MM.1S (cell line): ENCODE measurements at regions not wholly inside any gene's neighbourhood (a gene's known extent, or its start where the extent isn't known, plus 50 kb on each side); places are given as distances from the start of the nearest gene placed in this dataset.

Experiments used
- DNase-seq: peaks from one replicate; pipeline ENCODE4 v3.0.0-alpha.2; 2015
- H2AFZ ChIP-seq: fragments of 300-600 bp; sonication (generic); 2 replicates; pipeline ENCODE4 v1.6.0; 2016; ENCODE audit warnings: antibody characterized with exemption, low read length
- H3F3A ChIP-seq: fragments of 300-600 bp; sonication (generic); 2 replicates; pipeline ENCODE4 v1.6.1; 2016; ENCODE audit warnings: mild to moderate bottlenecking, antibody characterized with exemption, low read length, moderate library complexity, mixed read lengths; ENCODE audit not compliant: insufficient read depth
- H3K27ac ChIP-seq: fragments of 300-600 bp; sonication (generic); 2 replicates; pipeline ENCODE4 v1.5.1; 2016; ENCODE audit warnings: mild to moderate bottlenecking, low read length
- H3K27me3 ChIP-seq: fragments of 300-600 bp; sonication (generic); replicated peaks from 2 replicates; pipeline ENCODE4 v1.6.0; 2016; ENCODE audit warnings: low read length; ENCODE audit not compliant: insufficient read depth
- H3K36me3 ChIP-seq: fragments of 300-600 bp; sonication (generic); replicated peaks from 2 replicates; pipeline ENCODE4 v1.6.1; 2016; ENCODE audit warnings: mild to moderate bottlenecking, low read length, mixed read lengths; ENCODE audit not compliant: insufficient read depth
- H3K4me1 ChIP-seq: fragments of 300-600 bp; sonication (generic); 2 replicates; pipeline ENCODE4 v1.6.1; 2016; ENCODE audit warnings: low read length, mixed read lengths
- H3K4me2 ChIP-seq: fragments of 300-600 bp; sonication (generic); 2 replicates; pipeline ENCODE4 v1.6.0; 2016; ENCODE audit warnings: low read depth, low read length
- H3K4me3 ChIP-seq: fragments of 300-600 bp; sonication (generic); 2 replicates; pipeline ENCODE4 v1.5.1; 2016; ENCODE audit warnings: low read length, mixed read lengths
- H3K79me2 ChIP-seq: fragments of 300-600 bp; sonication (generic); 2 replicates; pipeline ENCODE4 v1.6.1; 2016; ENCODE audit warnings: mixed run types, low read length, mixed read lengths
- H3K9ac ChIP-seq: fragments of 300-600 bp; sonication (generic); 2 replicates; pipeline ENCODE4 v1.6.1; 2016; ENCODE audit warnings: low read length, mixed read lengths
- H3K9me2 ChIP-seq: fragments of 300-600 bp; sonication (generic); replicated peaks from 2 replicates; pipeline ENCODE4 v1.6.1; 2016; ENCODE audit warnings: mild to moderate bottlenecking, low read length, mixed read lengths; ENCODE audit not compliant: insufficient read depth
- H3K9me3 ChIP-seq: fragments of 300-600 bp; sonication (generic); replicated peaks from 2 replicates; pipeline ENCODE4 v1.6.1; 2016; ENCODE audit warnings: mild to moderate bottlenecking, low read length, mixed read lengths; ENCODE audit not compliant: insufficient read depth
- H4K20me1 ChIP-seq: fragments of 300-600 bp; sonication (generic); 2 replicates; pipeline ENCODE4 v1.6.1; 2016; ENCODE audit warnings: mild to moderate bottlenecking, low read length, moderate library complexity, mixed read lengths; ENCODE audit not compliant: insufficient read depth
- EZH2 ChIP-seq: fragments of 300-600 bp; sonication (generic); optimal IDR thresholded peaks from 2 replicates; pipeline ENCODE3; 2017; ENCODE audit warnings: low read depth, mild to moderate bottlenecking, antibody characterized with exemption, low read length, mixed read lengths
- EZH2phosphoT487 ChIP-seq: fragments of 300-600 bp; sonication (generic); IDR thresholded peaks from 2 replicates; pipeline ENCODE4 v1.6.1; 2018; ENCODE audit warnings: antibody characterized with exemption, low read length
- TF ChIP-seq, protein P1 (sequence below): fragments of 300-600 bp; sonication (generic); IDR thresholded peaks from 2 replicates; pipeline ENCODE4 v1.5.1; 2016; ENCODE audit warnings: antibody characterized with exemption, low read length, mixed read lengths

DNA sequence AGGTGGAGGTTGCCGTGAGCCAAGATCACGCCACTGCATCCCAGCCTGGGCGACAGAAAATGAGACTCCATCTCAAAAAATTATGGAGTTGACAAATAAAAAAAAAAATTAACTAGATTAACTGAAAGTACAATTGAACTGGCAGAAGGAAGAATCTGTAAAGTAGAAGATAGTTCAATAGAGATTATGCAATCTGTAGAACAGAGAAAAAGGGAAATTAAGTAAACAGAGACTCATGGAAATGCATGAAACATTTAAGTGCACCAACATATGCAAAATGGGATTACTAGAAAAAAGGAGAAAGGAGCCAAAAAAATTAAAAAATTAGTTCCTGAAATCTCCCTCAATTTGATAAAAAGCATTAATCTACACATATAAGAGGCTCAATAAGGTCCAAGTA, 188.8 kb upstream of the KHDRBS2 start:
- TF ChIP-seq EZH2phosphoT487 (no peak), EZH2 (no peak)
- TF ChIP-seq, protein P1, sequence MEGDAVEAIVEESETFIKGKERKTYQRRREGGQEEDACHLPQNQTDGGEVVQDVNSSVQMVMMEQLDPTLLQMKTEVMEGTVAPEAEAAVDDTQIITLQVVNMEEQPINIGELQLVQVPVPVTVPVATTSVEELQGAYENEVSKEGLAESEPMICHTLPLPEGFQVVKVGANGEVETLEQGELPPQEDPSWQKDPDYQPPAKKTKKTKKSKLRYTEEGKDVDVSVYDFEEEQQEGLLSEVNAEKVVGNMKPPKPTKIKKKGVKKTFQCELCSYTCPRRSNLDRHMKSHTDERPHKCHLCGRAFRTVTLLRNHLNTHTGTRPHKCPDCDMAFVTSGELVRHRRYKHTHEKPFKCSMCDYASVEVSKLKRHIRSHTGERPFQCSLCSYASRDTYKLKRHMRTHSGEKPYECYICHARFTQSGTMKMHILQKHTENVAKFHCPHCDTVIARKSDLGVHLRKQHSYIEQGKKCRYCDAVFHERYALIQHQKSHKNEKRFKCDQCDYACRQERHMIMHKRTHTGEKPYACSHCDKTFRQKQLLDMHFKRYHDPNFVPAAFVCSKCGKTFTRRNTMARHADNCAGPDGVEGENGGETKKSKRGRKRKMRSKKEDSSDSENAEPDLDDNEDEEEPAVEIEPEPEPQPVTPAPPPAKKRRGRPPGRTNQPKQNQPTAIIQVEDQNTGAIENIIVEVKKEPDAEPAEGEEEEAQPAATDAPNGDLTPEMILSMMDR, result no peak
- Histone ChIP-seq H3K9me3 (no peaks in the 10 kb centered on the region), H3K36me3 (no peaks in the 10 kb centered on the region), H3K27me3 (no peaks in the 10 kb centered on the region), H3K9ac (no peak overlapping the region), H3K9me2 (no peaks in the 10 kb centered on the region), H3F3A (no peaks in the 10 kb centered on the region), H3K79me2 (no peaks in the 10 kb centered on the region), H3K4me2 (no peak overlapping the region), H2AFZ (no peak overlapping the region), H3K4me3 (no peak overlapping the region), H4K20me1 (no peaks in the 10 kb centered on the region), H3K4me1 (no peaks in the 10 kb centered on the region), H3K27ac (no peak overlapping the region)
- DNase-seq, result no peak

DNA sequence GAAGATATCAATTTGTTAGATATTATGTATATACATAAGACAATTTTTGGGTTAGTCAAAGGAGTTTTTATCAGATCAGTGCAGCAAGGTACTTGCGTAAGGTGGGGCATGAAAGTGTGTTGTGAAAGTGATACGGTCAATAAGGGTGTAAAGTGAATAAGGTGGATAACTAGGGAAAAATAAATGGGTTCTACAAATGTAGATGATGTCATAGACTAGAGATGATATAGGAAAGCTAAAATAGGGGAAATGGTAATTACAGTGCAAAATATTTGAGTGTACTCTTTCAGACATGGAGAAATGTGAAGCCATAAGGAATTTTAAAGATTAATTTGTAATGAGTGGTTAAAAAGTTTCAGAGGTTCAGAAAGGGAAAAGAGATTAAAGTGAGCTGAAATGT, 180.6 kb upstream of the KHDRBS2 start:
- H3K27me3 ChIP-seq, result no peaks in the 10 kb centered on the region
- H3K9ac ChIP-seq, result no peak overlapping the region
- no peak overlapping the region for H3K4me3 ChIP-seq
- H3K9me2 ChIP-seq, result no peaks in the 10 kb centered on the region
- H3K4me2 ChIP-seq, result no peak overlapping the region
- H4K20me1 ChIP-seq, result no peaks in the 10 kb centered on the region
- no peaks in the 10 kb centered on the region for H3K79me2 ChIP-seq
- no peaks in the 10 kb centered on the region for H3K36me3 ChIP-seq
- no peaks in the 10 kb centered on the region for H3K9me3 ChIP-seq
- no peaks in the 10 kb centered on the region for H3F3A ChIP-seq
- no peaks in the 10 kb centered on the region for H3K4me1 ChIP-seq
- no peak for DNase-seq
- no peak overlapping the region for H3K27ac ChIP-seq
- TF ChIP-seq EZH2, result no peak
- TF ChIP-seq EZH2phosphoT487, result no peak
- TF ChIP-seq, protein P1, result no peak
- H2AFZ ChIP-seq, result no peak overlapping the region

DNA sequence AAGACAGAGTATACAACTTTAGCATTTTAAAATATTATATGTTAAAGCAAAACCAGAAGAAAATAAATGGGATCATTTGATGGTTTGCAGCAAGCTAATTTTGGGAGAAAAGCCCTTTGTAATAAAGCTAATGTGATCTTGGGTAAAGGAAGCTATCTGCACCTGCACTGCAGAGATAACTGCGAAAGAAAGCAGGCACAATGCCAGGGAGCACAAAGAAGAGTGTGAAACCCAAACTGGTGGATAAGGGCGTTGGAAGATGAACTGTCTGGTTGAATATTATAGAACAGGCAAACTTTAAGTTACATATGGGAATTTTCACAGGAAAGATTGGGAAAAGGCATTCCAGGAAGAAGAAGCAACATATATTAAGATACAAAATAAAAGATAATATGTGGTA, 179.2 kb upstream of the KHDRBS2 start:
- H3K9ac ChIP-seq, result no peak overlapping the region
- H3K9me3 ChIP-seq, result no peaks in the 10 kb centered on the region
- H2AFZ ChIP-seq, result no peak overlapping the region
- H3K27me3 ChIP-seq, result no peaks in the 10 kb centered on the region
- no peaks in the 10 kb centered on the region for H3F3A ChIP-seq
- H4K20me1 ChIP-seq, result no peaks in the 10 kb centered on the region
- no peaks in the 10 kb centered on the region for H3K79me2 ChIP-seq
- TF ChIP-seq, protein P1, result no peak
- no peak for TF ChIP-seq EZH2
- TF ChIP-seq EZH2phosphoT487, result no peak
- no peaks in the 10 kb centered on the region for H3K36me3 ChIP-seq
- no peak overlapping the region for H3K4me3 ChIP-seq
- H3K4me2 ChIP-seq, result no peak overlapping the region
- no peaks in the 10 kb centered on the region for H3K9me2 ChIP-seq
- H3K27ac ChIP-seq, result no peak overlapping the region
- no peaks in the 10 kb centered on the region for H3K4me1 ChIP-seq
- DNase-seq, result no peak

DNA sequence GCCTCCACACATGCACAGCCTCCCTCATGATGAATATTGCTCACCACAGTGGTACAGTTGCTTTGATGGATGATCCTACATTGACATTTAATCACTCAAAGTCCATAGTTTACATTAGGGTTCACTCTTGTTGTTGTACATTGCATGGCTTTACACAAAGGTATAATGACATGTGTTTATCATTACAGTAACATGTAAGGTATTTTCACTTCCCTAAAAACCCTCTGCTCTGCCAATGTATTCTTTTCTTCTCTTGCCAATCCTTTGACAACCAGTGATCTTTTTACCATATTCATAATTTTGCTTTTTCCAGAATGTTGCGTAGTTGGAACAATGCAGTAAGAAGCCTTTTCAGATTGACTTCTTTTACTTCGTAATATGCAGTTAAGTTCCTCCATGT, 166.6 kb upstream of the KHDRBS2 start:
- Histone ChIP-seq H3K27me3 (no peaks in the 10 kb centered on the region), H3K79me2 (no peaks in the 10 kb centered on the region), H3K9me3 (no peaks in the 10 kb centered on the region), H3K4me3 (no peak overlapping the region), H3K9ac (no peak overlapping the region), H2AFZ (no peak overlapping the region), H3K4me1 (no peaks in the 10 kb centered on the region), H3K36me3 (no peaks in the 10 kb centered on the region), H4K20me1 (no peaks in the 10 kb centered on the region), H3K27ac (no peak overlapping the region), H3F3A (no peaks in the 10 kb centered on the region), H3K9me2 (no peaks in the 10 kb centered on the region), H3K4me2 (no peak overlapping the region)
- no peak for DNase-seq
- TF ChIP-seq EZH2phosphoT487 (no peak), EZH2 (no peak)
- TF ChIP-seq, protein P1, result no peak
